Body of pancreas (tissue), 4 donors: ENCODE measurements at regions not wholly inside any gene's neighbourhood (a gene's known extent, or its start where the extent isn't known, plus 50 kb on each side); places are given as distances from the start of the nearest gene placed in this dataset.

ENCODE experiments used
- POLR2A ChIP-seq, 3 donors: fragments of 450-650 bp; IDR thresholded peaks; one replicate each; pipeline ENCODE4 v1.6.1; 2016; ENCODE audit warnings: antibody characterized with exemption in 3 of 3, mild to moderate bottlenecking in 2 of 3
- TF ChIP-seq, protein P1 (sequence below), 7 experiments: fragments of 450-650 bp in 4 of 7; fragments of 200-600 bp in 3 of 7; sonication (generic) in 3 of 7; IDR thresholded peaks; one replicate each; pipeline ENCODE4 v1.5.1; 2016 to 2019; ENCODE audit warnings: antibody characterized with exemption in 7 of 7

DNA sequence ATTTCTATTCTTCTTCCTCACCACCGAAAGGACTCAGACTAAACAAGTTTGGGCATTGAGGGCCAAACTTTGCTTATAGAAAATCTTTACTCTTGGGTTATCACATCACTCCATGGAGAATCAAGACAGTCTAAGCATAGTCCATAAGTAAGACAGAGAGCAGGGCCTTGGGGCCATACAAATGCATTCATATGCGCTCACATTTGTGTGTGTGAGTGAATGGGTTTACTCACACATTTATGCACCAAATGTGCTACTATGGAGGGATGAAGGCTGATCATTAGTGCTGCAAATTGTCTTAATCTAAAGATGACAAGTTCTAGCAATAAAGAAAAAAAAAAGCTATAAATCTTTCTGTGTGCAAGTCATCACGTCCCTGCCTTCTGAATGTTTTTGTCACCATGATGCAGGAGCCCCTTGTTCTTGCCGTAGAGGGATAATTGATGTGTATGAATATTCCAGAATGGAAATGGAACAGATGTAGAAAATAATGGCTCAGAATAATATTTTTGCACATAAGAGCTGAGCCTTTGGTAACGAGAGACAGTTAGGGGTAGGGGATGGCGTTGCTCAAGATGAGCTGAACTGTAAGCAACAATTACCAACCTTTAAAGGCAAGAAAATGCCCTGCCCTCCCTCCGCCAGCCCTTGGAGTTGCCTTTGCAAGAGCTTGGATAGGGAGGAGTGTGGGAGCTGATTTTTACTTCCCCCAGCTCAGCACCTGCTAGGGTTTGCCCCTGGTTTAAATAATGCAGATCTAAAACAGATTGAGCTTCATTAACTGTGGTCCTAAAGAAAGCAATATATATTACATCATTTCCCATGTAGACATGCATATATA is 52.3 kb upstream of the IKBKE start:
- no peak for TF ChIP-seq POLR2A (IDR thresholded peaks at IDR 0.05)
- TF ChIP-seq, protein P1, sequence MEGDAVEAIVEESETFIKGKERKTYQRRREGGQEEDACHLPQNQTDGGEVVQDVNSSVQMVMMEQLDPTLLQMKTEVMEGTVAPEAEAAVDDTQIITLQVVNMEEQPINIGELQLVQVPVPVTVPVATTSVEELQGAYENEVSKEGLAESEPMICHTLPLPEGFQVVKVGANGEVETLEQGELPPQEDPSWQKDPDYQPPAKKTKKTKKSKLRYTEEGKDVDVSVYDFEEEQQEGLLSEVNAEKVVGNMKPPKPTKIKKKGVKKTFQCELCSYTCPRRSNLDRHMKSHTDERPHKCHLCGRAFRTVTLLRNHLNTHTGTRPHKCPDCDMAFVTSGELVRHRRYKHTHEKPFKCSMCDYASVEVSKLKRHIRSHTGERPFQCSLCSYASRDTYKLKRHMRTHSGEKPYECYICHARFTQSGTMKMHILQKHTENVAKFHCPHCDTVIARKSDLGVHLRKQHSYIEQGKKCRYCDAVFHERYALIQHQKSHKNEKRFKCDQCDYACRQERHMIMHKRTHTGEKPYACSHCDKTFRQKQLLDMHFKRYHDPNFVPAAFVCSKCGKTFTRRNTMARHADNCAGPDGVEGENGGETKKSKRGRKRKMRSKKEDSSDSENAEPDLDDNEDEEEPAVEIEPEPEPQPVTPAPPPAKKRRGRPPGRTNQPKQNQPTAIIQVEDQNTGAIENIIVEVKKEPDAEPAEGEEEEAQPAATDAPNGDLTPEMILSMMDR (IDR thresholded peaks at IDR 0.05), result no peak
